GM12878 (cell line): ENCODE measurements at regions not wholly inside any gene's neighbourhood (a gene's known extent, or its start where the extent isn't known, plus 50 kb on each side); places are given as distances from the start of the nearest gene placed in this dataset.

Experiments
- ATAC-seq: fragments of 200-7000 bp; cut with Tn5 transposase; 3 replicates; pipeline ENCODE4 v1.9.1; 2020; ENCODE audit warnings: mild to moderate bottlenecking, moderate library complexity
- BruUV-seq: library from RNA; stranded (reverse); fragments of 400-500 nt; replicated peaks from 2 replicates; lab custom pipeline; 2021; lab: Mats Ljungman, UMichigan
- CTCF ChIA-PET: fragments of 300-600 bp; sonication (Branson Sonifier 250); formaldehyde crosslinking; extraction: SDS; loops from one replicate; lab custom pipeline; 2021; ENCODE audit warnings: inconsistent platforms; lab: Yijun Ruan, JAX
- POLR2A ChIA-PET: fragments of 350-600 bp; formaldehyde crosslinking; extraction: SDS; loops from one replicate; lab custom pipeline; 2021; ENCODE audit warnings: inconsistent platforms; lab: Charles Lee
- RAD21 ChIA-PET: fragments of 300-600 bp; sonication (Branson Sonifier 250); formaldehyde crosslinking; loops from one replicate; lab custom pipeline; 2023; ENCODE audit warnings: antibody characterized with exemption; ENCODE audit not compliant: unreplicated experiment; lab: Charles Lee
- SMC1A ChIA-PET: fragments of 300-600 bp; sonication (Branson Sonifier 250); formaldehyde crosslinking; loops from one replicate; lab custom pipeline; 2023; ENCODE audit not compliant: unreplicated experiment, uncharacterized antibody; lab: Charles Lee
- DNase-seq: peaks from one replicate; pipeline ENCODE4 v3.0.0-alpha.2; 2011; ENCODE audit warnings: low read depth, low spot score
- FAIRE-seq: peaks from 3 replicates; lab custom pipeline; 2011; peaks lifted over from hg19 to GRCh38; lab: Jason Lieb, UNC
- H2AFZ ChIP-seq: 2 replicates; pipeline ENCODE4 v1.6.0; 2011; ENCODE audit warnings: low read depth, low read length, control low read depth; ENCODE audit not compliant: control insufficient read depth
- H3K27ac ChIP-seq: 2 replicates; pipeline ENCODE4 v1.5.1; 2011; ENCODE audit warnings: control low read depth; ENCODE audit not compliant: control insufficient read depth, insufficient read depth
- H3K27me3 ChIP-seq, 2 experiments: replicated peaks in 1 of 2; 2 replicates each; pipeline versions ENCODE4 v1.6.0 to v1.6.1; 2011; ENCODE audit warnings: low read length in 1 of 2; ENCODE audit not compliant: control insufficient read depth in 2 of 2, insufficient read depth in 2 of 2
- H3K36me3 ChIP-seq, 2 experiments: 2 replicates each; pipeline ENCODE4 v1.5.1; 2011; ENCODE audit warnings: low read length in 1 of 2; ENCODE audit not compliant: control insufficient read depth in 2 of 2, insufficient read depth in 2 of 2
- H3K4me1 ChIP-seq: 2 replicates; pipeline ENCODE4 v1.6.1; 2011; ENCODE audit warnings: mild to moderate bottlenecking, low read length, moderate library complexity, mixed read lengths; ENCODE audit not compliant: control insufficient read depth, insufficient read depth
- H3K4me2 ChIP-seq: 2 replicates; pipeline ENCODE4 v1.6.0; 2011; ENCODE audit warnings: control low read depth; ENCODE audit not compliant: control insufficient read depth, insufficient read depth
- H3K4me3 ChIP-seq: fragments of 200-600 bp; sonication (generic); 2 replicates; pipeline ENCODE4 v1.5.1; 2016
- H3K79me2 ChIP-seq: 2 replicates; pipeline ENCODE4 v1.6.0; 2011; ENCODE audit warnings: low read length; ENCODE audit not compliant: control insufficient read depth, insufficient read depth
- H3K9ac ChIP-seq: 2 replicates; pipeline ENCODE4 v1.8.0; 2011; ENCODE audit warnings: low read length, control low read depth, mixed read lengths; ENCODE audit not compliant: control insufficient read depth, insufficient read depth
- H3K9me3 ChIP-seq: replicated peaks from 3 replicates; pipeline ENCODE4 v1.5.1; 2011; ENCODE audit warnings: mild to moderate bottlenecking, low read length; ENCODE audit not compliant: control insufficient read depth, insufficient read depth
- H4K20me1 ChIP-seq: 2 replicates; pipeline ENCODE4 v1.6.0; 2011; ENCODE audit not compliant: control insufficient read depth, insufficient read depth
- BCLAF1 ChIP-seq: fragments of 450-650 bp; IDR thresholded peaks from 2 replicates; pipeline ENCODE4 v1.6.1; 2017; ENCODE audit warnings: antibody characterized with exemption, mild to moderate bottlenecking, moderate library complexity
- CHD2 ChIP-seq: IDR thresholded peaks from 2 replicates; pipeline ENCODE4 v1.6.1; 2011; ENCODE audit warnings: low read depth, low read length, improper control_type of control experiment, borderline replicate concordance
- EP300 ChIP-seq, 2 experiments: fragments of 150-350 bp in 1 of 2; IDR thresholded peaks; 2 replicates each; pipeline ENCODE4 v1.6.1; 2011 to 2012; ENCODE audit warnings: low read depth in 2 of 2, low read length in 2 of 2, borderline replicate concordance in 1 of 2, improper control_type of control experiment in 1 of 2, inconsistent platforms in 1 of 2; ENCODE audit not compliant: control insufficient read depth in 1 of 2
- NFYA ChIP-seq: IDR thresholded peaks from 2 replicates; pipeline ENCODE4 v1.6.1; 2011; ENCODE audit warnings: low read depth, mild to moderate bottlenecking, low read length, improper control_type of control experiment, borderline replicate concordance
- NR2C2 ChIP-seq: IDR thresholded peaks from 2 replicates; pipeline ENCODE4 v1.6.1; 2011; ENCODE audit warnings: borderline replicate concordance, low read depth; ENCODE audit not compliant: control insufficient read depth, insufficient read length
- RUNX3 ChIP-seq: IDR thresholded peaks from 2 replicates; pipeline ENCODE4 v1.6.1; 2012; ENCODE audit warnings: low read length, inconsistent platforms
- SREBF1 ChIP-seq: IDR thresholded peaks from 2 replicates; pipeline ENCODE4 v1.6.1; 2012; ENCODE audit warnings: mild to moderate bottlenecking, low read length
- TAF1 ChIP-seq: IDR thresholded peaks from 2 replicates; pipeline ENCODE4 v1.6.1; 2011; ENCODE audit warnings: mild to moderate bottlenecking, low read depth, low read length, borderline replicate concordance
- ZBED1 ChIP-seq: IDR thresholded peaks from 2 replicates; pipeline ENCODE4 v1.6.1; 2016; ENCODE audit warnings: borderline replicate concordance
- WGBS: methylation state at CpG from one replicate; pipeline ENCODE4 v1.1.6; 2016; ENCODE audit warnings: low lambda C conversion rate; ENCODE audit not compliant: insufficient replicate concordance, insufficient coverage; ENCODE audit errors: missing lambda C conversion rate; 5-methylcytosine and 5-hydroxymethylcytosine counted together
- in situ Hi-C: fragments of 300-500 bp; cut with MboI; formaldehyde crosslinking; loops from 9 replicates; pipeline ENCODE4 v1.14.3; 2018; ENCODE audit warnings: mixed read lengths
- intact Hi-C: fragments of 100-400 bp; cut with micrococcal nuclease; formaldehyde crosslinking; loops from one replicate; pipeline ENCODE4 v1.14.2; 2022; ENCODE audit not compliant: unreplicated experiment

- ChIA-PET POLR2A (no interaction called here), CTCF (no interaction called here), RAD21 (no interaction called here), SMC1A (no interaction called here)
- in situ Hi-C loops, result no loop called here
- no peak for TF ChIP-seq NR2C2
- TF ChIP-seq NFYA, result no peak
- no peak for TF ChIP-seq ZBED1
- TF ChIP-seq RUNX3, result no peak
- TF ChIP-seq TAF1, result no peak
- Histone ChIP-seq H3K9me3 (no peaks in the 10 kb centered on the region), H3K4me3 (no peak overlapping the region), H4K20me1 (no peaks in the 10 kb centered on the region), H3K9ac (no peak overlapping the region), H3K36me3 (no peaks in the 10 kb centered on the region), H3K4me1 (peaks cover 26% of the 10 kb centered on the region), H3K79me2 (no peaks in the 10 kb centered on the region), H2AFZ (no peak overlapping the region), H3K27ac (no peak overlapping the region), H3K4me2 (no peak overlapping the region), H3K27me3 (peaks cover 0 to 3% of the 10 kb centered on the region in 2 experiments; a peak in 2 of 4 replicates)
- WGBS, result 51% methylated on average over 30 of the region's 32 CpGs
- no peak for DNase-seq
- intact Hi-C loops, result no loop called here
- FAIRE-seq, result no peak
- ATAC-seq, result no peak
- no TSS peak for BruUV-seq
Observed at GRCh38 chr16:85451641-85452363, 161.3 kb upstream of the GSE1 start.

- Histone ChIP-seq H3K36me3 (no peaks in the 10 kb centered on the region), H3K27me3 (peaks cover 0 to 5% of the 10 kb centered on the region in 2 experiments; a peak in 2 of 4 replicates), H3K4me2 (no peak overlapping the region), H3K4me1 (peaks cover 22% of the 10 kb centered on the region), H3K9me3 (no peaks in the 10 kb centered on the region), H4K20me1 (no peaks in the 10 kb centered on the region), H3K79me2 (no peaks in the 10 kb centered on the region), H3K4me3 (no peak overlapping the region), H3K9ac (no peak overlapping the region), H3K27ac (no peak overlapping the region), H2AFZ (no peak overlapping the region)
- 41% methylated on average over 20 of the region's 20 CpGs for WGBS
- no peak for DNase-seq
- POLR2A ChIA-PET, result no interaction called here
- SMC1A ChIA-PET, result no interaction called here
- no TSS peak for BruUV-seq
- in situ Hi-C loops, result no loop called here
- CTCF ChIA-PET, result no interaction called here
- FAIRE-seq, result no peak
- no peak for ATAC-seq
- RAD21 ChIA-PET, result no interaction called here
- intact Hi-C loops, result no loop called here
- no peak for TF ChIP-seq BCLAF1
- no peak for TF ChIP-seq EP300 (IDR thresholded peaks at IDR 0.05; ENCODE audit: borderline replicate concordance in 1 of 2, control insufficient read depth in 1 of 2, low read depth in 2 of 2, low read length in 2 of 2)
- TF ChIP-seq SREBF1, result no peak
- TF ChIP-seq CHD2, result no peak
- TF ChIP-seq, all 136 proteins: peak for 0
Observed at GRCh38 chr16:85452364-85453193, 160.5 kb upstream of the GSE1 start.
